Non-pigmented ciliary epithelial cell (primary cell): ENCODE measurements at regions not wholly inside any gene's neighbourhood (a gene's known extent, or its start where the extent isn't known, plus 50 kb on each side); places are given as distances from the start of the nearest gene placed in this dataset.

ENCODE experiments used
- DNase-seq: peaks from one replicate; pipeline ENCODE4 v3.0.0-alpha.2; 2010; ENCODE audit warnings: low read depth

GRCh38 chr2:39514825-39515224 lies 77.7 kb upstream of the MAP4K3 start:
- DNase-seq, result no peak

- no peak for DNase-seq
These were observed 78.3 kb upstream of the MAP4K3 start for GRCh38 chr2:39515273-39515896.

GRCh38 chr2:39515897-39516346 lies 78.8 kb upstream of the MAP4K3 start:
- DNase-seq, result no peak

- no peak for DNase-seq
These were observed 79.4 kb upstream of the MAP4K3 start for GRCh38 chr2:39516347-39517101.

GRCh38 chr2:39517102-39517436 lies 80.0 kb upstream of the MAP4K3 start:
- DNase-seq, result no peak

GRCh38 chr2:39517622-39518021 lies 80.5 kb upstream of the MAP4K3 start:
- no peak for DNase-seq

GRCh38 chr2:39519886-39520285 lies 82.8 kb upstream of the MAP4K3 start:
- no peak for DNase-seq

- DNase-seq, result no peak
These were observed 84.9 kb upstream of the MAP4K3 start for GRCh38 chr2:39521876-39522517.

- no peak for DNase-seq
These were observed 85.4 kb upstream of the MAP4K3 start for GRCh38 chr2:39522518-39522877.

- DNase-seq, result peak; percentile 85
These were observed 86.4 kb upstream of the MAP4K3 start for GRCh38 chr2:39523308-39524044.

GRCh38 chr2:39524061-39524460 lies 87.0 kb upstream of the MAP4K3 start:
- DNase-seq, result no peak

- DNase-seq, result no peak
These were observed 87.9 kb upstream of the MAP4K3 start for GRCh38 chr2:39524756-39525635.

- DNase-seq, result no peak
These were observed 88.7 kb upstream of the MAP4K3 start for GRCh38 chr2:39525636-39526412.

GRCh38 chr2:39528701-39529100 lies 91.6 kb upstream of the MAP4K3 start:
- no peak for DNase-seq

- no peak for DNase-seq
These were observed 92.8 kb upstream of the MAP4K3 start for GRCh38 chr2:39529836-39530235.

- no peak for DNase-seq
These were observed 93.4 kb upstream of the MAP4K3 start for GRCh38 chr2:39530411-39530866.

- no peak for DNase-seq
These were observed 94.2 kb upstream of the MAP4K3 start for GRCh38 chr2:39531220-39531777.

- no peak for DNase-seq
These were observed 95.8 kb upstream of the MAP4K3 start for GRCh38 chr2:39532933-39533332.

GRCh38 chr2:39534095-39534711 lies 97.1 kb upstream of the MAP4K3 start:
- no peak for DNase-seq

GRCh38 chr2:39535636-39536185 lies 98.6 kb upstream of the MAP4K3 start:
- no peak for DNase-seq
